ENCODE measurements at regions not wholly inside any gene's neighbourhood (a gene's known extent, or its start where the extent isn't known, plus 50 kb on each side); places are given as distances from the start of the nearest gene placed in this dataset.

GRCh38 chr3:182397164-182397563, 396.1 kb upstream of the ATP11B start:
- no peaks in the 10 kb centered on the region for H3K27me3 Mint-ChIP-seq (ENCODE audit: insufficient read depth)
- peaks cover 23% of the 10 kb centered on the region for H3K4me1 Mint-ChIP-seq
- Histone ChIP-seq H3K4me3 (ENCODE audit: low read length) (no peak overlapping the region), H3K27ac (ENCODE audit: low read depth, low read length) (no peak overlapping the region), H3K36me3 (ENCODE audit: control insufficient read depth, insufficient read depth, low read length) (no peaks in the 10 kb centered on the region), H3K9ac (ENCODE audit: extremely low read depth, low read length, poor library complexity, severe bottlenecking) (no peak overlapping the region), H3K27me3 (ENCODE audit: control insufficient read depth, insufficient read depth, low read length, poor library complexity, severe bottlenecking) (no peaks in the 10 kb centered on the region), H3K4me1 (ENCODE audit: control insufficient read depth, insufficient read depth, low read length) (no peaks in the 10 kb centered on the region), H3K9me3 (ENCODE audit: control insufficient read depth, low read length) (no peaks in the 10 kb centered on the region)
- DNase-seq: no peak
- TF ChIP-seq, protein P1, sequence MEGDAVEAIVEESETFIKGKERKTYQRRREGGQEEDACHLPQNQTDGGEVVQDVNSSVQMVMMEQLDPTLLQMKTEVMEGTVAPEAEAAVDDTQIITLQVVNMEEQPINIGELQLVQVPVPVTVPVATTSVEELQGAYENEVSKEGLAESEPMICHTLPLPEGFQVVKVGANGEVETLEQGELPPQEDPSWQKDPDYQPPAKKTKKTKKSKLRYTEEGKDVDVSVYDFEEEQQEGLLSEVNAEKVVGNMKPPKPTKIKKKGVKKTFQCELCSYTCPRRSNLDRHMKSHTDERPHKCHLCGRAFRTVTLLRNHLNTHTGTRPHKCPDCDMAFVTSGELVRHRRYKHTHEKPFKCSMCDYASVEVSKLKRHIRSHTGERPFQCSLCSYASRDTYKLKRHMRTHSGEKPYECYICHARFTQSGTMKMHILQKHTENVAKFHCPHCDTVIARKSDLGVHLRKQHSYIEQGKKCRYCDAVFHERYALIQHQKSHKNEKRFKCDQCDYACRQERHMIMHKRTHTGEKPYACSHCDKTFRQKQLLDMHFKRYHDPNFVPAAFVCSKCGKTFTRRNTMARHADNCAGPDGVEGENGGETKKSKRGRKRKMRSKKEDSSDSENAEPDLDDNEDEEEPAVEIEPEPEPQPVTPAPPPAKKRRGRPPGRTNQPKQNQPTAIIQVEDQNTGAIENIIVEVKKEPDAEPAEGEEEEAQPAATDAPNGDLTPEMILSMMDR (conservative IDR thresholded peaks at IDR 0.05): no peak
- no peak overlapping the region for H3K27ac Mint-ChIP-seq
- WGBS, 2 experiments (ENCODE audit: insufficient coverage in 1 of 2, insufficient read length in 1 of 2): 90 to 93% methylated on average over 1 of the region's 1 CpG
- no peaks in the 10 kb centered on the region for H3K36me3 Mint-ChIP-seq (ENCODE audit: low read depth)
- no peak overlapping the region for H3K4me3 Mint-ChIP-seq
- no peaks in the 10 kb centered on the region for H3K9me3 Mint-ChIP-seq

DNA sequence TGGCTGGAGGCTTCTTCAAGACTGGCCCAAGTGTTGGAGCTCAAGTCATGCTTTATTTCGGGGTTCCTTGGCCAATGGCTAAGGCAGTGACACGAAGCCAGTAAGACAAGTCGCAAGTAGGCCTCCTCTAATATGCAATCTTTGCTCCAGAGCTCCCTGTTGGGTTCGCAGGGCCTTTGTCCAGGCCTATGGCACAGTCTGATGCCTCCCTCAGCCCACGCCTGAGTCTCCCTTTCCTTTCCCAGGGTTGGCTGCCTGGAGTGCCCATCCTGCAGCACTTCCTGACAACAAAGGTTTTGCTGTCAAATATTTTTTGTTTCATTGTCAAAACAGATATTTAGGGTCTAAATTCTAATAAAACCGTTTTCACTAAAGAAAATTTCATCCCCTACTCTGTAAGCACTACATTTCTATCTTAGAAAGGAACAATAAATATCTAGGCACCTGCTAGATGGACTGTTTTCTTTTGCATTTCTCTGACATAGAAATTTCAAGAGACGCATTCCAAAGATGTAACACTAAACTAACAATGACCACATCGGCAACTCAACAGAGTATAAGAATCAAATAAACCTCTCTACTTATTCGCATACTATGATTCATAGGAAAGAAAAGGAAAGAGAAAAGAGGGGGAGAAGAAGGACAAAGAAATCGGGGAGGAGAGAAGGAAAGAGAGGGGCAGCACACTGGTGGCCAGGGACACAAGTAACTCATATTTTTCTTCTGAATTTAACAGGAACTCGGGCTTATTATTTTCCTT, 393.1 kb upstream of the ATP11B start:
- H3K27ac ChIP-seq (ENCODE audit: low read depth, low read length): no peak overlapping the region
- H3K4me1 ChIP-seq (ENCODE audit: control insufficient read depth, insufficient read depth, low read length): no peaks in the 10 kb centered on the region
- H3K36me3 Mint-ChIP-seq (ENCODE audit: low read depth): no peaks in the 10 kb centered on the region
- H3K27ac Mint-ChIP-seq: no peak overlapping the region
- WGBS, 2 experiments (ENCODE audit: insufficient coverage in 1 of 2, insufficient read length in 1 of 2): 77 to 83% methylated on average over 6 to 10 of the region's 11 CpGs
- H3K27me3 Mint-ChIP-seq (ENCODE audit: insufficient read depth): no peaks in the 10 kb centered on the region
- no peak overlapping the region for H3K9ac ChIP-seq (ENCODE audit: extremely low read depth, low read length, poor library complexity, severe bottlenecking)
- no peaks in the 10 kb centered on the region for H3K9me3 Mint-ChIP-seq
- peaks cover 8% of the 10 kb centered on the region for H3K4me1 Mint-ChIP-seq
- no peaks in the 10 kb centered on the region for H3K27me3 ChIP-seq (ENCODE audit: control insufficient read depth, insufficient read depth, low read length, poor library complexity, severe bottlenecking)
- DNase-seq: no peak
- TF ChIP-seq, protein P1 (conservative IDR thresholded peaks at IDR 0.05): no peak
- no peak overlapping the region for H3K4me3 Mint-ChIP-seq
- H3K36me3 ChIP-seq (ENCODE audit: control insufficient read depth, insufficient read depth, low read length): no peaks in the 10 kb centered on the region
- no peak overlapping the region for H3K4me3 ChIP-seq (ENCODE audit: low read length)
- H3K9me3 ChIP-seq (ENCODE audit: control insufficient read depth, low read length): no peaks in the 10 kb centered on the region

DNA sequence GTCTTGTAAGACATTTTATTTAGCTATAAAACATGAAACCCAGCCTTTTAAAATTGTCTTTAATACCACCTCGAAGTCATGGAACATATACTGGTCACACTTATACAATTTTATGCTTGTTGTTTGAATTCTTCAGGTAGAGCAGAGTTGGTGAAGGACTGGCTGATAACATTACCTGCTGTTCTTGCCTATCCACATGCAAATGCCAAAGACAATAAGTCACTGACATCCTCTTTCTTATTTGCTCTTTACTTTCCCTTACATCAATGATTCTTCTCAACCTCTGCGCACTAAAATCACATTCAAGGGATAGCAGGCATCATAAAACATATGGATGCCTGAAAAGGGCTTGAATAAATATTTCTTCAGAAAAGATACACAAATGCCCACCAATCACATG, 392.5 kb upstream of the ATP11B start:
- H3K4me1 Mint-ChIP-seq: peaks cover 12% of the 10 kb centered on the region
- no peaks in the 10 kb centered on the region for H3K27me3 ChIP-seq (ENCODE audit: control insufficient read depth, insufficient read depth, low read length, poor library complexity, severe bottlenecking)
- no peaks in the 10 kb centered on the region for H3K27me3 Mint-ChIP-seq (ENCODE audit: insufficient read depth)
- 56% methylated on average over 2 of the region's 2 CpGs; no CpG with 5 or more reads in 1 of the 2 experiments for WGBS, 2 experiments (ENCODE audit: insufficient coverage in 1 of 2, insufficient read length in 1 of 2)
- no peaks in the 10 kb centered on the region for H3K9me3 ChIP-seq (ENCODE audit: control insufficient read depth, low read length)
- no peaks in the 10 kb centered on the region for H3K36me3 Mint-ChIP-seq (ENCODE audit: low read depth)
- H3K27ac ChIP-seq (ENCODE audit: low read depth, low read length): no peak overlapping the region
- H3K9me3 Mint-ChIP-seq: no peaks in the 10 kb centered on the region
- TF ChIP-seq, protein P1 (conservative IDR thresholded peaks at IDR 0.05): no peak
- H3K9ac ChIP-seq (ENCODE audit: extremely low read depth, low read length, poor library complexity, severe bottlenecking): no peak overlapping the region
- H3K4me3 Mint-ChIP-seq: no peak overlapping the region
- no peaks in the 10 kb centered on the region for H3K4me1 ChIP-seq (ENCODE audit: control insufficient read depth, insufficient read depth, low read length)
- no peaks in the 10 kb centered on the region for H3K36me3 ChIP-seq (ENCODE audit: control insufficient read depth, insufficient read depth, low read length)
- H3K27ac Mint-ChIP-seq: no peak overlapping the region
- no peak overlapping the region for H3K4me3 ChIP-seq (ENCODE audit: low read length)
- no peak for DNase-seq
